ENCODE measurements at regions not wholly inside any gene's neighbourhood (a gene's known extent, or its start where the extent isn't known, plus 50 kb on each side); places are given as distances from the start of the nearest gene placed in this dataset.

DNA sequence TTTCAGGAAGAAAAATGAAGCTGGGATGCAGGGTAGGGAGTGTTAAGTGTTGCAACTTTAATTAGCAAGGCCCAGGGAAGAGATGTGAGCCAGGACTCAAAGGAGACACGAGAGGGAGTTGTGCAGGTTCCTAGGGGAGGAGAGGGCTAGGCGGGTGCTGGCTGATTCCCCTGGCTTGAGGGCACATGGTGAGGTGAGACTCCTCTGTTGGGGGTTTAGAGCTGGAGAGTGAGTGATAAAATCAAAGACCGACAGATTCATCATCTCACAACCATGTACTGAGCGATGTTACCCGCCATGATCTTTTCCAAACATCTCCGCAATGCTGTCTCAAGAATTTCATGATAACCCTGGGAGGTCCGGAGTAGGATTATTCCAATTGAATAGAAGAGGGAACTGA lies 161.8 kb upstream of the CSF3R start:
- Histone ChIP-seq H3K36me3 (ENCODE audit: insufficient read depth in 1 of 2, low read depth in 1 of 2) (no peaks in the 10 kb centered on the region), H3K9me3 (no peaks in the 10 kb centered on the region), H3K27ac (no peak overlapping the region), H3K27me3 (ENCODE audit: insufficient read depth in 3 of 3, low read length in 2 of 3) (peaks cover 0 to 14% (median 2%) of the 10 kb centered on the region in 3 donors), H3K4me3 (no peak overlapping the region), H3K4me1 (no peaks in the 10 kb centered on the region)
- intact Hi-C loops (cut with DNase I), result no loop called here
- TF ChIP-seq, protein P1, sequence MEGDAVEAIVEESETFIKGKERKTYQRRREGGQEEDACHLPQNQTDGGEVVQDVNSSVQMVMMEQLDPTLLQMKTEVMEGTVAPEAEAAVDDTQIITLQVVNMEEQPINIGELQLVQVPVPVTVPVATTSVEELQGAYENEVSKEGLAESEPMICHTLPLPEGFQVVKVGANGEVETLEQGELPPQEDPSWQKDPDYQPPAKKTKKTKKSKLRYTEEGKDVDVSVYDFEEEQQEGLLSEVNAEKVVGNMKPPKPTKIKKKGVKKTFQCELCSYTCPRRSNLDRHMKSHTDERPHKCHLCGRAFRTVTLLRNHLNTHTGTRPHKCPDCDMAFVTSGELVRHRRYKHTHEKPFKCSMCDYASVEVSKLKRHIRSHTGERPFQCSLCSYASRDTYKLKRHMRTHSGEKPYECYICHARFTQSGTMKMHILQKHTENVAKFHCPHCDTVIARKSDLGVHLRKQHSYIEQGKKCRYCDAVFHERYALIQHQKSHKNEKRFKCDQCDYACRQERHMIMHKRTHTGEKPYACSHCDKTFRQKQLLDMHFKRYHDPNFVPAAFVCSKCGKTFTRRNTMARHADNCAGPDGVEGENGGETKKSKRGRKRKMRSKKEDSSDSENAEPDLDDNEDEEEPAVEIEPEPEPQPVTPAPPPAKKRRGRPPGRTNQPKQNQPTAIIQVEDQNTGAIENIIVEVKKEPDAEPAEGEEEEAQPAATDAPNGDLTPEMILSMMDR (IDR thresholded peaks at IDR 0.05), result no peak
- DNase-seq (no peak), ATAC-seq (no peak)
- WGBS, 3 donors, result 78 to 84% (median 83%) methylated on average over 7 of the region's 7 CpGs

DNA sequence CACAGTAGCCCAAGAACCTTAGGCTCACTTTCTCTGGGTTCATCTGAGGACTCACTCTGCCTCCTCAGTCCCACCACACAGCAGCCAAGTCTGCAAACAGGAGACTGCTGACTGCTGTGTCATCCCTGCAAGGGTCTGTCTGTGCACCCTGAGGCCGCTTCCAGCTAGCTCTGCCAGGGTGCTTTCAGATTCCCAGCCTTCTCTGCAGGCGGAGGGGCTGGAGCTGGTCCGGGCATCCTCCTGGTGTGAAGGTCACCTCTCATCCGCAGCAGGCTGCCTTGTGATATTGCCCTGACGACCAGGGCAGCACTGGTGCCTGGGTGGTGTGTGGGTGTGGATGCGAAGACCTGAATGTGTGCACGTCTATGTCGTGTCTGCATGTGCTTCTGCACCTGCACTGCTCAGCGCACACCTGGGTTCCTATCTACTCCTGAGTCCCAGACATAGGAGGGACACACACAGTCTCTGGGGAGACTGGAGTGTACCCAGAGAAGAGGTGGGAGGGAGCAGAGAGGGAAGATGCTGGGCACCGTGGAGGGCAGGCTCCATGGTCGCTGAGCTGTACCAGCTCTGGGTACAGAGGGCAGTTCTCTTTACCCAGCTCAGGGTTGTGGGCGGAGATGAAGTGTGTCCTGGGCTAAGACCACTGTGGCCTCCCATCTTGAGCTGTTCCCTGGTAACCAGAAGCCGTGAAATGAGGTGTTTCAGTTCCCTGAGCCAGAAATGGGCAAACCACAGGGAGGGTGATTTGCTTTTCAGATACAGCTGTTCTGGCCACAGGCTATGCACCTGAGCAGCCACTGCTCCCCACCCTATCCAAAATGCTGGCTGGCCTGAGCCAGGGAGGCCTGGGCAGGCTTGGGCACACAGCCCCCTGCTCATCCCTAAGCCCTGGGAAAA lies 160.9 kb upstream of the CSF3R start:
- peaks cover 0 to 11% (median 5%) of the 10 kb centered on the region in 3 donors for H3K27me3 ChIP-seq (ENCODE audit: insufficient read depth in 3 of 3, low read length in 2 of 3)
- H3K4me3 ChIP-seq, result no peak overlapping the region
- H3K4me1 ChIP-seq, result no peaks in the 10 kb centered on the region
- no peak for ATAC-seq
- no peaks in the 10 kb centered on the region for H3K9me3 ChIP-seq
- intact Hi-C loops (cut with DNase I), result no loop called here
- no peak overlapping the region for H3K27ac ChIP-seq
- 73 to 79% (median 77%) methylated on average over 13 of the region's 13 CpGs for WGBS, 3 donors
- H3K36me3 ChIP-seq (ENCODE audit: insufficient read depth in 1 of 2, low read depth in 1 of 2), result no peaks in the 10 kb centered on the region
- TF ChIP-seq, protein P1 (IDR thresholded peaks at IDR 0.05), result no peak
- DNase-seq, result no peak

DNA sequence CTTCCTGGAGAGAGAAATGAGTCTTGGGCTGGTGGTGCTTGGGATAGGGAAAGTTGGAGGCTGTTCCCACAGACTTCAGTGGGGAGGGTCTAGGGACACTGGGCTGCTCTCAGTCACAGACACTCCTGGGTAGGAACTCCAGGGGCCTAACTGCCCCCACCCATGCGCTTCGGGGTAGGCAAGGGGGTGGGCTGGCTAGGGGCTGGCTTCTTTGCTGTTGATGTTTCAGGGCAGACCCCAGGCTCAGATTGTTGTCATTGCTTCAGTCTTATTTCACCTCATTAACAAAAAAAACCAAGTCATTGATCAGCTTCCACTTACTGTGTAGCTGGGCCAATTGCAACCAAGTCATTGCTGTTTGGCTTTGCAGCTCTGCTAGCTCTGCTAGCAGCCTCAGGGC lies 160.1 kb upstream of the CSF3R start:
- TF ChIP-seq, protein P1 (IDR thresholded peaks at IDR 0.05), result no peak
- Histone ChIP-seq H3K36me3 (ENCODE audit: insufficient read depth in 1 of 2, low read depth in 1 of 2) (no peaks in the 10 kb centered on the region), H3K27ac (no peak overlapping the region), H3K4me1 (no peaks in the 10 kb centered on the region), H3K9me3 (no peaks in the 10 kb centered on the region), H3K27me3 (ENCODE audit: insufficient read depth in 3 of 3, low read length in 2 of 3) (peaks cover 0 to 5% (median 4%) of the 10 kb centered on the region in 3 donors), H3K4me3 (no peak overlapping the region)
- no peak for DNase-seq
- 89 to 94% (median 94%) methylated on average over 2 of the region's 2 CpGs for WGBS, 3 donors
- no peak for ATAC-seq
- intact Hi-C loops (cut with DNase I), result no loop called here

DNA sequence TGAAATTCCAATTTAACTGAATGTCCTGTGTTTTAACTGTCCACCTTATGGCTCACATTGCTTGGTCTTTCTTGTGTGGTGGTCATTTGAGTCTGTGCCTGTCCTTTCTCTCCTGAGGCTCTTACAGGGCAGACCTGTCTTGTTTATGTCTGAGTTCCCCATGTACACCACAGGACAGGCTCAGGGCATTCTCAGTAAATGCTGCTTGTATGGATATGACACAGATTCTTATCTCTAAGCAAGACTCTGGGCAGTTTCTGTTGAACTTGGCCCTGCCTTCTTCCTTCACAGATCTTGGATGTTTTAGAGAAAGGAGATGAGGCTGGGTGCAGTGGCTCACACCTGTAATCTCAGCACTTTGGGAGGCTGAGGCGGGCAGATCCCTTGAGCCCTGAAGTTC lies 159.1 kb upstream of the CSF3R start:
- H3K27ac ChIP-seq, result no peak overlapping the region
- H3K9me3 ChIP-seq, result no peaks in the 10 kb centered on the region
- DNase-seq (no peak), ATAC-seq (no peak)
- no peaks in the 10 kb centered on the region for H3K4me1 ChIP-seq
- intact Hi-C loops (cut with DNase I), result no loop called here
- H3K4me3 ChIP-seq, result no peak overlapping the region
- H3K27me3 ChIP-seq (ENCODE audit: insufficient read depth in 3 of 3, low read length in 2 of 3), result peaks cover 0 to 5% (median 3%) of the 10 kb centered on the region in 3 donors
- 85 to 89% (median 87%) methylated on average over 1 of the region's 1 CpG for WGBS, 3 donors
- TF ChIP-seq, protein P1 (IDR thresholded peaks at IDR 0.05), result no peak
- H3K36me3 ChIP-seq (ENCODE audit: insufficient read depth in 1 of 2, low read depth in 1 of 2), result no peaks in the 10 kb centered on the region
